Stimulated activated naive CD4-positive, alpha-beta T cell treated with Interleukin-2 at 50 U/mL for 16 hours (primary cell): ENCODE measurements at regions not wholly inside any gene's neighbourhood (a gene's known extent, or its start where the extent isn't known, plus 50 kb on each side); places are given as distances from the start of the nearest gene placed in this dataset.
"Not testable (repeated sequence)": the region's sequence is repeated elsewhere in the genome, so short reads cannot be mapped to it uniquely, and the experiment has no call there.

Experiments
- DNase-seq: peaks from one replicate; lab custom pipeline; 2025; lab: John Stamatoyannopoulos, UW

DNA sequence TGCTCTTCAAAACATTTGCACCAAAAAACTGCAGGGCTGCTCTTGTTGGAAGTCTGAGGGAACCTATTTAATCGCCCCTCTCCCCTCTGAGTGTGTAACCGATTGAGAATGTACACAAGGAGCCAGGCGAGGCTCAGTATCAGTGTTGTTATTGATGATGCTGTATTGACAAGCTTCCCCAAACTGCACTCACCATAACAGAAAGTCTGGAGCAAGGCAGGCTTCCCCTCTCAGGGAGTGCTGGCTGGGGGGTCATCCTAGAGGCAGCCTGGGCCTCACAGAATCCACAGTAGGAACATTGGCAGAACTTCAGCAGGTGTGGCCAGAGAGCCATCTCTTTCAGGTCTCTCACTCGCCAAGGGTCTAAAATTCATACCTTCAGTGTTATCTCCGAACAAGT, 58.1 kb upstream of the TUNAR start:
- DNase-seq: no peak

DNA sequence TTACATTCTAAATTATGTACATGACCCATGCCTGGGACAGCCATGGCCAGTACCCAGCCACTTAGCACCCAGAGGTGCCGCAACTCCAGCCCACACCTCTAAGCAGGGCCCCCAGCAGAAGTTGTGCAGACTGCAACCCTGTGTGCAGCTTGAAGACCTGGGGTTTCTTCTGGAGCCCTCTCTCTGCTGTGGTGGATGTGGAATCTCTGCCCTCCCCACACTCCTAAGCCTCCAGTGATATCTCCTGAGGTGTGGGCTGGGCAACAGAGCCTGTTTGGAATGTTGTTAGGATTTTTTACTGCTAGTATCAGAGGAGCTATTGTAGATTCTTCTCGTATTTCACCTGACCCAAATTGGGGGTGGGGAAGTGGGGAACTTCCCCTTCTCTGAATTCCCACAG, 59.4 kb upstream of the TUNAR start:
- DNase-seq: no peak

DNA sequence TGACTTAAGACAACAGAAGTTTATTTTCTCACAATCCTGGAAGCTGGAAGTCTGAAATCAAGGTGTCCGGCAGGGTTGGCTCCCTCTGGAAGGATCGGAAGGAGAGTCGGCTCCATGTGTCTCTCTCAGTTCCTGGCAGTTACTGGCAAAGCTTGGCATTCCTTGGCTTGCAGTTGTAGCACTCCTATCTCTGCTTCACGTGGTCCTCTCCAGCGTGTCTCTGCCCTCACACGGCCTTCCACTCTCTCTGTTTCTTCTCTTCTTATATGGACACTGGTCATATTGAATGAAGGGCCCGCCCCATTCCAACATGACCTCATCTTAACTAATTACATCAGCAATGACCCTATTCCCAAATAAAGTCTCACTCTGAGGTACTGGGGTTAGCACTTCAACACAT, 60.1 kb upstream of the TUNAR start:
- DNase-seq: no peak

DNA sequence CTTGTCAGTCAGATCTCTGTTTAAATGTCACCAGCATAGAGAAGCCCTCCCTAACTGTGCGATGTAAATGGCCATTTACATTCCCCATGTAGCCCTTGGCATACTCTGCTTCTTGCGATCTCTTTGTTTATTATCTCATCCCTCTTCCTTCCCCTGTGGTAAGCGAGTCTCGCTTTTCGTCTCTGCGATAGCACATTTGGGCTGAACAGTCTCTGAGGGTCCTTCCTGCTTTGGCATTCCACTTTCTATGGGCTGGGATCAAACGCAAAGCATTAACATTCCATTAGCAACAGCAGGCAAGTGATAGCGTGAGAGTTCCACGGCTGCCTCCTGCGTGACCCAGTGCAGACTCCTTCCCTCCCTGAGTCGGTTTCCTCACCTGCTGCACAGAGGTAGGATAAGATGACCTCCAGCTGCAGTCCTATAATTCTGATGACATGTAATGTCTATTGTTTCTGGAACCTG, 61.4 kb upstream of the TUNAR start:
- no peak for DNase-seq

DNA sequence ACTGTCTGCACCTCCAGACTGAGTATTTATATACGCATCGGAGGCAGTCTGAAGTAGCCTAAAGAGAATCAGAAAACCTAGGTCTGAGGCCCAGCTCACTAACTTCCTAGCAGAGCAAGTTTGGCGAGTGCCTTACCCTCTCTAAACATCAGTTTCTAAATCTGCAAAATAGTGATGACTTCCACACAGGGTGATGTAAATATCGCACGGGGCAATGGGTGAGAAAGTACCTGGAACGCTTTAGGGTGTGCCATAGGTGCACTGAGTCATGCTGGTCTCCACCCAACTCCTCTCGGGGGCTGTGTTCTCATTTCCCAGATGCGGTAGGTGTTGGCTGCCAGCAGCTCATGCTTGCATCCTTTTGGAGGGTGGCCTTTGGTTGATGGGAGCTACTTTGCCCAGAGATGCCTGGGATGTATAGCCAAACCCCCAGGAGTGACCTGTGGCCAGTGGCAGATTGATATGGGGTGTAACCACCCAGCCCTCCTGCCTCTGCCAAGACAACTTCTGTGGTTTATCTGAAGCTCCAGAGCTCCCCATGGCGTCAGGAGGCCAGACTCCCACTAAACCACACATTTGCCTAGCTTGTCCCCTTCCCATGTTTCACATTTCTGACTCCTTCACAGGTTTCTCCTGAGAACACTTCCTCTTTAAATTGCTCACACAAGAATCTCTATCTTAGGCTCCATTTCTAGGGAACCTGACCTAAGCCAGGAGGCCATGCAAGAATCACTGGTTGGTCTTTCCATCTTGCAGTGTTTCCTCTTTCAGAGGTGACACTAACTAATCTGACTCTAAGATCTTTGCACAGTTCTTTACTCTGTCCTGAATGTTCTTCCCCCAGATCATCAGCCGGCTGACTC, 62.0 kb upstream of the TUNAR start:
- DNase-seq: no peak

DNA sequence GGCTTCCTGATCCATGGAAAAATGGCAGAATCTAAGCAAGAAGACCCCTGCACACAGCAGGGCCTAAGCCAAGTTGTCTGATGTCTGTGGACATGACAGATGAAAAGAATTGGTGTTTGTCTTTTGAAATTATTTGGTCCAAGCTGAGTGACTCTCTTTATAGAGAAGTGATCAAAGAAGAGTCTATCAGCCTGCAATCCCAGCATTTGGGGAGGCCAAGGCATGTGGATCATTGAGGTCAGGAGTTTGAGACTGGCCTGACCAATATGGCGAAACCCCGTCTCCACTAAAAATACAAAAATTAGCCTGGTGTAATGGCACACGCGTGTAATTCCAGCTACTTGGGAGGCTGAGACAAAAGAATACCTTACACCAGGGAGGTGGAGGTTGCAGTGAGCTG, 64.8 kb upstream of the TUNAR start:
- no peak for DNase-seq

DNA sequence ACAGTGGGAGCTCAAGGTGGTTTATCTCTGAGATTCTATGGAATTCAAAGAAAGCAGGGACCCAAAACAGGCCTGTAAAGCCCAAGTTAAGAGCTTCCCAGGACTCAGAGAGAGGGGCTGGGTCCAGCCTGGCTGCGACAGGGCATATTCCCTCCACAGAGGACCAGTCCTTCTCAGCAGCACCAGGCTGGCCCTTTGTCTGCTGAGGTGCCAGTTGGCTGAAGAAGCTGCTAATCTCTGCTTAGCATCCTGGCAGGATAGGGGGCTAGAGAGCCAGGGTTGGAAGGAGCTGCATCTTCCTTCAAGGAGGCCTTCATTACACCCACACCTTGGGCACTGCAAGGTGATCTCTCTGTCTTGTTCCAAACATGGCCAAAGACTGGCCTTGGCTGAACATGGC, 68.3 kb upstream of the TUNAR start:
- DNase-seq: no peak

DNA sequence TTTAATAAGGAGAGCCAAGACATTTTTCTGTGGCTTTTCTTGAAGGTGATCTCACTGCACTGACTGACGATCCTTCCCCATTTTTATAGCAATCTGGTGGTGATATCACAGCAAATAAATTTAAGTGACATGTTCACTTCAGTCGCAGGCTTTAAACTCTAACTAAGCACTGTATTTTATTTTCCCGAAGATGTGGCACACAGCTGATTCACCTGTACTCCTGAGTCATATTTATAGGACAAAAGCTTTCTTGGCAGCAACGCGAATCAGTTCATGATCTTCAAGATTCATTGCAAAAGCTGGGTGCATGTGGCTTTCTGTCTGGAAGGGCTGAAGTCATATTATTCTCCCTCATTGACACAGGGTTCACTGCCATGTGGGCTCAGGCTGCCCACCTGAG, 79.8 kb upstream of the TUNAR start:
- no peak for DNase-seq

DNA sequence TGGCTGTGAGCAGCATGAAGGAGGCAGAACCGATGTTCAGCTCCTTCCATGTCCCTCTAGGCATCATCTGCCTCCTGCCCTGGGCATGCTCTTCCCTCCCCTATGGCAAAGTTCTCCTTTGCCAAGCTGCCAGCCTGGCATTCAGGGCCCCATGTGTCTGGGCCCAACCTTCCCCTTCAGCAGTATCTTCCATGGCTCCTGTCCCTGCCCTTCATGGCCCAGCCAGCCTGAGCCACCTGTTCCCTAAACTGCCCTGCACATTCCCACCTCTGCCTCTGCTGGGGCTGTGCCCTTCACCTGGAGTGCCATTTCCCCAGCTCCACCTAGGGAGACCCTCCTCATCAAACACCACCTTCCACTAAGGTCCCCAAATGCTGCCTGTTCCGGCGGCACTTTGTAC, 74.0 kb upstream of the TCL1A start:
- DNase-seq: no peak

DNA sequence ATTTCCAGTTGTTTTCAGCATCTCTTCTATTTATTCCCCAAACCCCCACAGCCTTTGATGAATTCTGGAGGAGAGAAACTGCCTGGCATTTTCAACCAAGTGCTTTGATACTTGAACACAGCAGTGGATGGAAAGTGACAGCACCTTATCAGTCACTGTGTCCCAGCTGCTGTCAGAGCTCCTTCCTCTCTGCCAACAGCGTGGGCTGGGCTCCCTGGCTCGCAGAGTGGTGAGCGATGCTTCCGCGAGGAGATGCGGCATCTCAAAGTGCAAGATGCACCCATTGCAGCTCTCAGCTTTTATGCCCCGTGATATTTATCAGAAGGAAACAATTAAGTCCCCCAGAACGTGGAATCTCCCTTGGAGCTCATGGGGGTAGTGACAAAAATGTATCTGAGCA, 72.6 kb upstream of the TCL1A start:
- no peak for DNase-seq

DNA sequence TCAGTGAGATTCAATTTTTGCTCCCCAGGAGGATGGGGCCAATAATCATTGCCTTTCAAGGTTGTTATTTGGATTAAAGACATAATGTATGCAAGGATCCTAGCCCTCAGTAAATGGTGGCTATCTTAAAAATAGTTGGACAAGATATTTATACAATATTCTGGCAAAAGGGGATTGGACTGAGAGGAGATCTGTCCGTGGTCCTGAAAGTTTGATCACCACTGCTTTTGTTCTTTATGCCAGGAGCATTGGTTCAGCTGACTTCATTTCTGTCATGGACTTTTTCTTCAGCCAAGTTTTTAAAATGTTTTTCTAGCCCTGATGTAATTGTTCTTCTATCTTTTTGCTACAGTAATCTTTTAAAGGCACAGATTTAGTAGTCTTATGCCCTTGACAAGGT, 70.2 kb upstream of the TCL1A start:
- no peak for DNase-seq

DNA sequence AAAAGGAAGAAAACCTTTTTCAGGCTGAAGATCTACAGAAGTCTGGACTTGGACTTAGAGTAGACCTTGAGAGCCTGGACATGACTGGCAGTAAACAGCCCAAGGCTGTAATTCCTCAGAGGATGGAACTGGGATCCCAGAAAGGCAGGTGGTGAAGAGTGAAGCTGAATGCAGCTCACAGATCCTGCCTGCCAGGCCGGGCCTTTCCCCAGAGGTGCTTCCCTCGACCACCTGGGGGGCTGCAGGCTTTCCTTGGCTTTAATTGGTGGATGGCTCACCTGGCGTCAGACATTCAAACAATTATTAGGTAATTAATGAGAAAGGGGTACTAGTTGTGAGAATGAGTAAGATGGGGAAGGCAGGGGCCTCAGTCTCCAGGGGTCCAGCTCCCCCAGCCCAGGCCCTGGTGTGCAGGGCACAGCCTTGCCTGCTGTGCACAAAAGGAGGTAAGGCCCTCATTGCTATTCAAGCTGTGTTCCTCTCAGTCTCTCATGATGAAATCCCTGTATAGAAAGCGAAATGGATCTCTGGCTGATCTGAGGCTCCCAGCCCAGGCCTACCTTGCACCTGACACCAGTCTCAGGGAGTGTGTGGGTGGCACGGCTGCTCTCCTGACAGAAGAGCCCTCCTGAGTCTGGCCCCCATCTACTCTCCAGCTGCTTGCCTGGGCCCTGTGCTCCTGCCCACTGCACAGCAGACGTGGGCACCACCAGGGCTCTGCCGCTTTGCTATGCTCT, 63.0 kb upstream of the TCL1A start:
- DNase-seq: no peak

DNA sequence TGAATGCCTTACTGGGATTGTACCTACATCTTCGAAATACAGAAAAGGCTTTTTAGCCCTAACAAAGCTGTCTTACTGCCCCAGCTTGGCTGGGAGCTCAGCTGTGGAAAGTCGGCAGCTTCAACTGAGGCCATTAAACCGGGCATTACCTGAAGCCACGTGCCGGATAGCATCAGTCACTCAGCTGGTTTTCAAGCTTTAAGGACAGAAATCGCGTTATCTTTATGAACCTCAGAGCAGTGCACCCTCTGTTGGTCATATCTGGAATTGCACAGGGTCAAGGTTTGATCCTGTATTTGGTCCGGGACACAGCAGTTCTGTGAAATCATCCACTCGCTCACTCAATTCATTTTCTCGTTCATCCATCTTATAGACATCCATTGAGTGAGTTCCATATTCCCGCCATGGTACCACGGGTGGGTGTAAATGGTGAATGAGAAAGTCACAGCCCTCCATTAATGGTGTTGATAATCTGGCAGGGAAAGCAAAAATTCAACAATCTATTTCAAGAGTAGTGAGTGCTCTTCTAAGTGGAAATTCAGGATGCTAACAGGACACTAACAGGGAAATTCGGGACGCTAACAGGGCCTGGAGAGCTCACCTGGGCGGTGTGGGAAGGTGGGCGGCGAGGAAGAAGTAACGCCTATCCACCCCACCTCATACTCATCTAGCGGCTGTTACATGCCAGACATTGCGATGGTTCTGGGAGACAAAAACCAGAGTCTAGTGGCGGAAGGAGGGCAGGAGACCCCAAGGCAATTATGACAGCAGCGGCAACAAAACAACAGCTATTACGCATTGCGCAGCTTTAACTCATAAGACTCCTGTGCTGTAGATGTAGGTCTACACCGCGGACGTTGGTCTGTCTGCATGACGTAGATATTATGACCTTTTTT, 60.6 kb upstream of the TCL1A start:
- DNase-seq: peak; percentile 13

DNA sequence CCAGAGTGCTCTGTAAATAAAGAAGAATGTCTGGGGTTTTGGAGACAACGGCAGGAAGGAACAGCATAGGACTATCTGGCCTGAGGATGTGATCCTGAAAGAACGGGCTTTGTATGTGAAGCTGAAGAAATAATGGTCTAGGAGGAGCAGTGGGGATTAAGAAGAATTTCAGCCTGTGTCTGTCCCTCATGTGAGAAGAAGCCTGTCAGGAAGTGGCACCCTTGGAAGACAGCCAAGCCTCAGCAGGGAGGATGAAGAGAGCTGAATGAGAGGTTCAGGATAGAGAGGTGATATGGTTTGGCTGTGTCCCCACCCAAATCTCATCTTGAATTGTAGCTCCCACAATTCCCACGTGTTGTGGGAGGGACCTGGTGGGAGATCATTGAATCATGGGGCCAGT, 56.9 kb upstream of the TCL1A start:
- DNase-seq: no peak

DNA sequence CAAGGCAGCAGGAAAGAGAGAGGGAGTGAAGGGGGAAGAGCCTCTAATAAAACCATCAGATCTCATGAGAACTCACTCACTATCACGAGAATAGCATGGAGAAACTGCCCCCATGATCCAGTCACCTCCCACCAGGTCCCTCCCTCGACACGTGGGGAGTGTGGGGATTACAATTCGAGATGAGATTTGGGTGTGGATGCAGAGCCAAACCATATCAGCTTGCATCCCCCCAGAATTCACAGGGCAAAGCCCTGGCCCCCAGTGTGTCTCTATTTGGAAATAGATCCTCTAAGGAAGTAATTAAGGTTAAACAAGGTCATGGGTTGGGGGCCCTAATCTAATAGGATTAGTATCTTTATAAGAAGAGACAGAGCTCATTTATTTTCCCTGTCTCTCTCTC, 56.1 kb upstream of the TCL1A start:
- no peak for DNase-seq

DNA sequence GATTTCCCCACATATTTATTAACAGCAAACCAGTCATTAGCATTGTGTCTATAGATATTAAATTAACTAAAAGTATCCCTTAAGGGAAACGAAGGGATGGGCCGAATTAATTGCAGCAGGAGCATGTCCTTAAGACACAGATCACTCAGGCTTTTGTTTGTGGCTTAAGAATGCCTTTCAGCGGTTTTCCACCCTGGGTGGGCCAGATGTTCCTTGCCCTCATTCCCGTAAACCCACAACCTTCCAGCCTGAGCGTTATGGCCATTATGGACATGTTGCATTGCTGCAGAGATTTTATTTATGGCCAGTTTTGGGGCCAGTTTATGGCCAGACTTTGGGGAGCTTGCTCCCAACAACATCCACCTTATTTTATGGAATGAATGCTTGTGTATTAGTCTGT, 55.5 kb upstream of the TCL1A start:
- not testable (repeated sequence) for DNase-seq

DNA sequence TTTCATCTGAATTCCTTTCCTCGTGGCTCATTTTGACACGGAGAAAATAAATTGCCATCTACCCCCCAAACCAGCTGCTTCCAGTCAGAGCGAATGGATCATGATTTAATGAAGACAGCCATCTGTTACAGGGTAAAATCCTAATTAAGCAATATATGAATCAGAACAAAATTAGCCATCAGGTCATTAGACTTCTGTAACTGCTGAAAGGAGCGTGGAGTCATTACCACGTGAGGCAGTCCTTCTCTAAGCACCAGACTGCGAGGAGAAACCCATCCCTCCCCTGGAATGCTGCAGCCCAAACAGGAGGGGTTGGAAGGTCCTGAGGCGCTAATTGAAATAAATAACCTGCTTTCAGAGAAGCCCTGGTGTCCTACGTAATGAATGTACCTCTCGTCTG, 51.1 kb upstream of the TCL1A start:
- DNase-seq: no peak

DNA sequence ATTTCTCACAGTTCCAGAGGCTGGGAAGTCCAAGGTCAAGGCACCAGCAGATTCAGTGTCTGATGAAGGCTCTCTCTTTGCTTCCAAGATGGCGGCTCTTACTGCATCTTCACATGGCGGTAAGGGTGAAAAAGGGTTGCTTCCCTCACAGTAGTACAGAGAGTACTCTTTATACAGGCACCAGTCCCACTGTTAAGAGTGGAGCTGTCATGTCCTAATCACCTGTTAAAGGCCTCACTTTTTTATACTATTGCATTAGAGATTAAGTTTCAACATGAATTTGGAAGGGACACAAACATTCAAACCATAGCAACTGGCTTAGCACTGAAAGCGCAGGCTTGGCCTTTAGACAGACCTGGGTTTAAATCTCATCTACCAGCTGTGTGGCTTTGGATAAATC, 50.0 kb upstream of the TCL1A start:
- DNase-seq: no peak
